GM12878 (cell line): ENCODE measurements at regions not wholly inside any gene's neighbourhood (a gene's known extent, or its start where the extent isn't known, plus 50 kb on each side); places are given as distances from the start of the nearest gene placed in this dataset.

Experiments
- ATAC-seq: fragments of 200-7000 bp; cut with Tn5 transposase; 3 replicates; pipeline ENCODE4 v1.9.1; 2020; ENCODE audit warnings: mild to moderate bottlenecking, moderate library complexity
- BruUV-seq: library from RNA; stranded (reverse); fragments of 400-500 nt; replicated peaks from 2 replicates; lab custom pipeline; 2021; lab: Mats Ljungman, UMichigan
- CTCF ChIA-PET: fragments of 300-600 bp; sonication (Branson Sonifier 250); formaldehyde crosslinking; extraction: SDS; loops from one replicate; lab custom pipeline; 2021; ENCODE audit warnings: inconsistent platforms; lab: Yijun Ruan, JAX
- POLR2A ChIA-PET: fragments of 350-600 bp; formaldehyde crosslinking; extraction: SDS; loops from one replicate; lab custom pipeline; 2021; ENCODE audit warnings: inconsistent platforms; lab: Charles Lee
- RAD21 ChIA-PET: fragments of 300-600 bp; sonication (Branson Sonifier 250); formaldehyde crosslinking; loops from one replicate; lab custom pipeline; 2023; ENCODE audit warnings: antibody characterized with exemption; ENCODE audit not compliant: unreplicated experiment; lab: Charles Lee
- SMC1A ChIA-PET: fragments of 300-600 bp; sonication (Branson Sonifier 250); formaldehyde crosslinking; loops from one replicate; lab custom pipeline; 2023; ENCODE audit not compliant: unreplicated experiment, uncharacterized antibody; lab: Charles Lee
- DNase-seq: peaks from one replicate; pipeline ENCODE4 v3.0.0-alpha.2; 2011; ENCODE audit warnings: low read depth, low spot score
- FAIRE-seq: peaks from 3 replicates; lab custom pipeline; 2011; peaks lifted over from hg19 to GRCh38; lab: Jason Lieb, UNC
- H2AFZ ChIP-seq: 2 replicates; pipeline ENCODE4 v1.6.0; 2011; ENCODE audit warnings: low read depth, low read length, control low read depth; ENCODE audit not compliant: control insufficient read depth
- H3K27ac ChIP-seq: 2 replicates; pipeline ENCODE4 v1.5.1; 2011; ENCODE audit warnings: control low read depth; ENCODE audit not compliant: control insufficient read depth, insufficient read depth
- H3K27me3 ChIP-seq, 2 experiments: replicated peaks in 1 of 2; 2 replicates each; pipeline versions ENCODE4 v1.6.0 to v1.6.1; 2011; ENCODE audit warnings: low read length in 1 of 2; ENCODE audit not compliant: control insufficient read depth in 2 of 2, insufficient read depth in 2 of 2
- H3K36me3 ChIP-seq, 2 experiments: 2 replicates each; pipeline ENCODE4 v1.5.1; 2011; ENCODE audit warnings: low read length in 1 of 2; ENCODE audit not compliant: control insufficient read depth in 2 of 2, insufficient read depth in 2 of 2
- H3K4me1 ChIP-seq: 2 replicates; pipeline ENCODE4 v1.6.1; 2011; ENCODE audit warnings: mild to moderate bottlenecking, low read length, moderate library complexity, mixed read lengths; ENCODE audit not compliant: control insufficient read depth, insufficient read depth
- H3K4me2 ChIP-seq: 2 replicates; pipeline ENCODE4 v1.6.0; 2011; ENCODE audit warnings: control low read depth; ENCODE audit not compliant: control insufficient read depth, insufficient read depth
- H3K4me3 ChIP-seq: fragments of 200-600 bp; sonication (generic); 2 replicates; pipeline ENCODE4 v1.5.1; 2016
- H3K79me2 ChIP-seq: 2 replicates; pipeline ENCODE4 v1.6.0; 2011; ENCODE audit warnings: low read length; ENCODE audit not compliant: control insufficient read depth, insufficient read depth
- H3K9ac ChIP-seq: 2 replicates; pipeline ENCODE4 v1.8.0; 2011; ENCODE audit warnings: low read length, control low read depth, mixed read lengths; ENCODE audit not compliant: control insufficient read depth, insufficient read depth
- H3K9me3 ChIP-seq: replicated peaks from 3 replicates; pipeline ENCODE4 v1.5.1; 2011; ENCODE audit warnings: mild to moderate bottlenecking, low read length; ENCODE audit not compliant: control insufficient read depth, insufficient read depth
- H4K20me1 ChIP-seq: 2 replicates; pipeline ENCODE4 v1.6.0; 2011; ENCODE audit not compliant: control insufficient read depth, insufficient read depth
- CHD4 ChIP-seq: fragments of 200-600 bp; sonication (generic); IDR thresholded peaks from 2 replicates; pipeline ENCODE4 v1.6.1; 2016; ENCODE audit warnings: mild to moderate bottlenecking
- CREM ChIP-seq: IDR thresholded peaks from 2 replicates; pipeline ENCODE4 v1.6.1; 2014; ENCODE audit warnings: antibody characterized with exemption, low read depth
- E4F1 ChIP-seq: fragments of 450-650 bp; IDR thresholded peaks from 2 replicates; pipeline ENCODE4 v1.6.1; 2018; ENCODE audit warnings: borderline replicate concordance, mild to moderate bottlenecking; ENCODE audit not compliant: partially characterized antibody
- EED ChIP-seq: sonication (generic); IDR thresholded peaks from 2 replicates; pipeline ENCODE4 v1.6.1; 2016; ENCODE audit warnings: antibody characterized with exemption, low read depth
- EZH2 ChIP-seq: IDR thresholded peaks from 2 replicates; pipeline ENCODE4 v1.6.1; 2012; ENCODE audit warnings: low read depth, mild to moderate bottlenecking, control low read depth, inconsistent platforms, low read length, borderline replicate concordance; ENCODE audit not compliant: control insufficient read depth
- GATAD2B ChIP-seq: fragments of 450-650 bp; conservative IDR thresholded peaks from 2 replicates; pipeline ENCODE4 v1.6.1; 2017; ENCODE audit warnings: low read depth, mild to moderate bottlenecking, moderate library complexity
- NFIC ChIP-seq: IDR thresholded peaks from 2 replicates; pipeline ENCODE4 v1.6.1; 2012; ENCODE audit warnings: low read depth, mild to moderate bottlenecking, inconsistent platforms, low read length, moderate library complexity
- SMAD1 ChIP-seq: fragments of 450-650 bp; IDR thresholded peaks from 2 replicates; pipeline ENCODE4 v1.6.1; 2018; ENCODE audit warnings: mild to moderate bottlenecking, low read depth; ENCODE audit not compliant: partially characterized antibody
- SP1 ChIP-seq: IDR thresholded peaks from one replicate; pipeline ENCODE4 v1.6.1; 2011; ENCODE audit warnings: low read depth, low read length
- WRNIP1 ChIP-seq: IDR thresholded peaks from 2 replicates; pipeline ENCODE4 v1.6.1; 2011; ENCODE audit warnings: low read depth, low read length, improper control_type of control experiment, borderline replicate concordance
- YY1 ChIP-seq: IDR thresholded peaks from 2 replicates; pipeline ENCODE4 v1.6.1; 2011; ENCODE audit warnings: low read depth, mild to moderate bottlenecking, low read length
- ZBED1 ChIP-seq: IDR thresholded peaks from 2 replicates; pipeline ENCODE4 v1.6.1; 2016; ENCODE audit warnings: borderline replicate concordance
- ZBTB11 ChIP-seq: fragments of 450-650 bp; formaldehyde crosslinking; IDR thresholded peaks from 2 replicates; pipeline ENCODE4 v1.5.0; 2022; ENCODE audit warnings: mild to moderate bottlenecking, missing genetic modification characterization
- ZNF217 ChIP-seq: fragments of 450-650 bp; IDR thresholded peaks from 2 replicates; pipeline ENCODE4 v1.6.1; 2017; ENCODE audit warnings: antibody characterized with exemption, mild to moderate bottlenecking
- ZNF274 ChIP-seq: IDR thresholded peaks from one replicate; pipeline ENCODE4 v1.8.0; 2011; ENCODE audit not compliant: insufficient read length, insufficient read depth
- WGBS: methylation state at CpG from one replicate; pipeline ENCODE4 v1.1.6; 2016; ENCODE audit warnings: low lambda C conversion rate; ENCODE audit not compliant: insufficient replicate concordance, insufficient coverage; ENCODE audit errors: missing lambda C conversion rate; 5-methylcytosine and 5-hydroxymethylcytosine counted together
- in situ Hi-C: fragments of 300-500 bp; cut with MboI; formaldehyde crosslinking; loops from 9 replicates; pipeline ENCODE4 v1.14.3; 2018; ENCODE audit warnings: mixed read lengths
- intact Hi-C: fragments of 100-400 bp; cut with micrococcal nuclease; formaldehyde crosslinking; loops from one replicate; pipeline ENCODE4 v1.14.2; 2022; ENCODE audit not compliant: unreplicated experiment
- TF ChIP-seq, protein P1 (sequence below): fragments of 450-650 bp; IDR thresholded peaks from 2 replicates; pipeline ENCODE4 v1.6.1; 2017; ENCODE audit warnings: antibody characterized with exemption, mild to moderate bottlenecking, moderate library complexity

DNA sequence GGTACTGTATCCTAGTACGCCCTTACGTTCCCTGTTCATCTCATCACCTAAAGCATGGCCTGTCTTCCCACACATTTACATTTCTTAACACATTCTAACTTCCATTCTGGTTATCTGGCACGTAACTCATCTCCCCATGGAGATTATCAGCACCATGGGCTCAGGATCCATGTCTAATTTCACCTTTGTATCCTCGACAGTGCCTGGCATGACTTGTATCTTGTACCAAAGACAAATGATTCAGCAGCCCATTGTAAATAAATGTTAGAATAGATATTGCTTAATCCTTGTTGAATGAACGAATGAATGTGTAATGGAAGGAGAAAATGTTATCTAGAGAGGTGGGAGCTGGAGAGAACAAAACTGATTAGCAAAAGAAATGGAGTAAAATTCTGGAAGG lies 69.7 kb upstream of the TPM1 start:
- ChIA-PET CTCF (no interaction called here), POLR2A (no interaction called here), SMC1A (interaction anchor here (0.6 kb wide), 1 partner anchor 1059 kb away, joined by 3 read pairs; no protein-coding TSS in a partner anchor), RAD21 (no interaction called here)
- Histone ChIP-seq H3K4me2 (no peak overlapping the region), H3K36me3 (no peaks in the 10 kb centered on the region), H2AFZ (no peak overlapping the region), H3K27ac (no peak overlapping the region), H3K79me2 (no peaks in the 10 kb centered on the region), H3K27me3 (no peaks in the 10 kb centered on the region; a peak in 1 of 4 replicates), H3K9me3 (no peaks in the 10 kb centered on the region), H3K9ac (no peak overlapping the region), H3K4me1 (no peaks in the 10 kb centered on the region), H4K20me1 (no peaks in the 10 kb centered on the region), H3K4me3 (no peak overlapping the region)
- DNase-seq (no peak), ATAC-seq (no peak), FAIRE-seq (no peak)
- 26% methylated on average over 5 of the region's 5 CpGs for WGBS
- TF ChIP-seq EED (no peak), WRNIP1 (no peak), ZBED1 (no peak), SMAD1 (no peak), GATAD2B (no peak), NFIC (no peak), ZNF274 (no peak), SP1 (no peak), CHD4 (no peak), CREM (no peak), EZH2 (no peak), ZNF217 (no peak), E4F1 (no peak), YY1 (no peak), ZBTB11 (CRISPR knock-in tag) (no peak)
- TF ChIP-seq, protein P1, sequence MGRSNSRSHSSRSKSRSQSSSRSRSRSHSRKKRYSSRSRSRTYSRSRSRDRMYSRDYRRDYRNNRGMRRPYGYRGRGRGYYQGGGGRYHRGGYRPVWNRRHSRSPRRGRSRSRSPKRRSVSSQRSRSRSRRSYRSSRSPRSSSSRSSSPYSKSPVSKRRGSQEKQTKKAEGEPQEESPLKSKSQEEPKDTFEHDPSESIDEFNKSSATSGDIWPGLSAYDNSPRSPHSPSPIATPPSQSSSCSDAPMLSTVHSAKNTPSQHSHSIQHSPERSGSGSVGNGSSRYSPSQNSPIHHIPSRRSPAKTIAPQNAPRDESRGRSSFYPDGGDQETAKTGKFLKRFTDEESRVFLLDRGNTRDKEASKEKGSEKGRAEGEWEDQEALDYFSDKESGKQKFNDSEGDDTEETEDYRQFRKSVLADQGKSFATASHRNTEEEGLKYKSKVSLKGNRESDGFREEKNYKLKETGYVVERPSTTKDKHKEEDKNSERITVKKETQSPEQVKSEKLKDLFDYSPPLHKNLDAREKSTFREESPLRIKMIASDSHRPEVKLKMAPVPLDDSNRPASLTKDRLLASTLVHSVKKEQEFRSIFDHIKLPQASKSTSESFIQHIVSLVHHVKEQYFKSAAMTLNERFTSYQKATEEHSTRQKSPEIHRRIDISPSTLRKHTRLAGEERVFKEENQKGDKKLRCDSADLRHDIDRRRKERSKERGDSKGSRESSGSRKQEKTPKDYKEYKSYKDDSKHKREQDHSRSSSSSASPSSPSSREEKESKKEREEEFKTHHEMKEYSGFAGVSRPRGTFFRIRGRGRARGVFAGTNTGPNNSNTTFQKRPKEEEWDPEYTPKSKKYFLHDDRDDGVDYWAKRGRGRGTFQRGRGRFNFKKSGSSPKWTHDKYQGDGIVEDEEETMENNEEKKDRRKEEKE: no peak
- BruUV-seq: no TSS peak
- intact Hi-C loops: no loop called here
- in situ Hi-C loops: no loop called here
